HG02798 (cell line): ENCODE measurements at regions not wholly inside any gene's neighbourhood (a gene's known extent, or its start where the extent isn't known, plus 50 kb on each side); places are given as distances from the start of the nearest gene placed in this dataset.

ENCODE experiments used
- ATAC-seq: cut with Tn5 transposase; IDR thresholded peaks from one replicate; pipeline ENCODE4 v1.9.1; 2021; ENCODE audit warnings: mild to moderate bottlenecking; ENCODE audit not compliant: unreplicated experiment, poor library complexity

GRCh38 chr3:187987187-187987586 lies 166.8 kb upstream of the LPP start:
- ATAC-seq: no peak

GRCh38 chr3:187987924-187988323 lies 166.0 kb upstream of the LPP start:
- ATAC-seq: no peak

GRCh38 chr3:187989575-187990153 lies 164.3 kb upstream of the LPP start:
- ATAC-seq: no peak

GRCh38 chr3:187992609-187993008 lies 161.3 kb upstream of the LPP start:
- ATAC-seq: no peak

- ATAC-seq: no peak
Measured at GRCh38 chr3:187994221-187995042, 159.5 kb upstream of the LPP start.

- ATAC-seq: no peak
Measured at GRCh38 chr3:187995043-187995400, 158.9 kb upstream of the LPP start.

GRCh38 chr3:187995667-187996066 lies 158.3 kb upstream of the LPP start:
- no peak for ATAC-seq

- ATAC-seq: no peak
Measured at GRCh38 chr3:187996609-187997008, 157.3 kb upstream of the LPP start.

GRCh38 chr3:187997490-187997889 lies 156.5 kb upstream of the LPP start:
- ATAC-seq: no peak

GRCh38 chr3:187997946-187998561 lies 155.9 kb upstream of the LPP start:
- ATAC-seq: no peak

GRCh38 chr3:187998611-187999010 lies 155.3 kb upstream of the LPP start:
- no peak for ATAC-seq

- no peak for ATAC-seq
Measured at GRCh38 chr3:187999821-188000220, 154.1 kb upstream of the LPP start.

- ATAC-seq: no peak
Measured at GRCh38 chr3:188000361-188000861, 153.5 kb upstream of the LPP start.

- ATAC-seq: no peak
Measured at GRCh38 chr3:188001093-188001492, 152.9 kb upstream of the LPP start.

- no peak for ATAC-seq
Measured at GRCh38 chr3:188001926-188002325, 152.0 kb upstream of the LPP start.

- no peak for ATAC-seq
Measured at GRCh38 chr3:188002626-188003138, 151.3 kb upstream of the LPP start.

GRCh38 chr3:188003188-188004171 lies 150.5 kb upstream of the LPP start:
- no peak for ATAC-seq

- ATAC-seq: no peak
Measured at GRCh38 chr3:188006726-188007393, 147.1 kb upstream of the LPP start.

- no peak for ATAC-seq
Measured at GRCh38 chr3:188007897-188008296, 146.1 kb upstream of the LPP start.
